H9 (cell line): ENCODE measurements at regions not wholly inside any gene's neighbourhood (a gene's known extent, or its start where the extent isn't known, plus 50 kb on each side); places are given as distances from the start of the nearest gene placed in this dataset.

ENCODE experiments used
- DNase-seq: peaks from one replicate; pipeline ENCODE4 v3.0.0-alpha.2; 2017
- H2AFZ ChIP-seq: one replicate; pipeline ENCODE4 v1.6.1; 2013; ENCODE audit warnings: mild to moderate bottlenecking, low read length, control low read depth, moderate library complexity
- H2AK5ac ChIP-seq: 2 replicates; pipeline ENCODE4 v1.6.1; 2013; ENCODE audit warnings: low read length, control low read depth, mixed read lengths; ENCODE audit not compliant: insufficient read length
- H2BK120ac ChIP-seq: one replicate; pipeline ENCODE4 v1.6.1; 2013; ENCODE audit warnings: low read depth, mild to moderate bottlenecking, low read length, control low read depth, inconsistent platforms; ENCODE audit not compliant: poor library complexity, severe bottlenecking
- H2BK12ac ChIP-seq: 2 replicates; pipeline ENCODE4 v1.6.1; 2013; ENCODE audit warnings: low read length, control low read depth, mixed read lengths, low read depth; ENCODE audit not compliant: insufficient read length
- H2BK15ac ChIP-seq: 2 replicates; pipeline ENCODE4 v1.6.1; 2013; ENCODE audit warnings: low read depth, low read length, control low read depth
- H2BK20ac ChIP-seq: one replicate; pipeline ENCODE4 v1.6.1; 2013; ENCODE audit warnings: low read depth, mild to moderate bottlenecking, low read length, control low read depth, inconsistent platforms; ENCODE audit not compliant: poor library complexity, severe bottlenecking
- H2BK5ac ChIP-seq: 2 replicates; pipeline ENCODE4 v1.6.1; 2013; ENCODE audit warnings: low read length, control low read depth, mixed read lengths; ENCODE audit not compliant: insufficient read length
- H3K14ac ChIP-seq: 2 replicates; pipeline ENCODE4 v1.6.1; 2013; ENCODE audit warnings: low read length, control low read depth; ENCODE audit not compliant: insufficient read depth
- H3K18ac ChIP-seq: 2 replicates; pipeline ENCODE4 v1.6.1; 2013; ENCODE audit warnings: low read depth, mild to moderate bottlenecking, mixed read lengths, low read length, control low read depth; ENCODE audit not compliant: insufficient read length
- H3K23ac ChIP-seq: 2 replicates; pipeline ENCODE4 v1.6.1; 2013; ENCODE audit warnings: low read length, control low read depth, mixed read lengths, low read depth; ENCODE audit not compliant: insufficient read length
- H3K23me2 ChIP-seq: 2 replicates; pipeline ENCODE4 v1.6.1; 2013; ENCODE audit warnings: low read depth, mild to moderate bottlenecking, mixed read lengths, low read length, control low read depth; ENCODE audit not compliant: insufficient read length, poor library complexity, severe bottlenecking
- H3K27ac ChIP-seq: 2 replicates; pipeline ENCODE4 v1.5.1; 2013; ENCODE audit warnings: low read length, control low read depth, mixed read lengths, low read depth; ENCODE audit not compliant: insufficient read length
- H3K27me3 ChIP-seq: 2 replicates; pipeline ENCODE4 v1.6.1; 2013; ENCODE audit warnings: low read length, control low read depth, inconsistent platforms; ENCODE audit not compliant: insufficient read depth
- H3K4ac ChIP-seq: 2 replicates; pipeline ENCODE4 v1.6.1; 2013; ENCODE audit warnings: low read depth, mild to moderate bottlenecking, control low read depth, inconsistent platforms, low read length, moderate library complexity
- H3K4me1 ChIP-seq: 2 replicates; pipeline ENCODE4 v1.6.1; 2013; ENCODE audit warnings: low read length, control low read depth, inconsistent platforms; ENCODE audit not compliant: insufficient read depth
- H3K4me2 ChIP-seq: 2 replicates; pipeline ENCODE4 v1.6.1; 2013; ENCODE audit warnings: low read length, control low read depth, mixed read lengths; ENCODE audit not compliant: insufficient read length, insufficient read depth
- H3K56ac ChIP-seq: 2 replicates; pipeline ENCODE4 v1.6.1; 2013; ENCODE audit warnings: low read depth, mild to moderate bottlenecking, mixed read lengths, low read length, control low read depth; ENCODE audit not compliant: insufficient read length
- H3K79me1 ChIP-seq: 2 replicates; pipeline ENCODE4 v1.6.1; 2013; ENCODE audit warnings: low read depth, mild to moderate bottlenecking, moderate library complexity, low read length, control low read depth, inconsistent platforms; ENCODE audit not compliant: insufficient read depth, poor library complexity, severe bottlenecking
- H3K79me2 ChIP-seq: 2 replicates; pipeline ENCODE4 v1.6.1; 2013; ENCODE audit warnings: low read length, control low read depth, inconsistent platforms; ENCODE audit not compliant: insufficient read depth
- H3K9ac ChIP-seq: 2 replicates; pipeline ENCODE4 v1.6.1; 2013; ENCODE audit warnings: low read length, control low read depth, mixed read lengths; ENCODE audit not compliant: insufficient read length; ENCODE audit errors: extremely low read depth
- H3K9me3 ChIP-seq: one replicate; pipeline ENCODE4 v1.6.1; 2013; ENCODE audit warnings: low read depth, low read length, inconsistent platforms; ENCODE audit not compliant: control insufficient read depth
- H3T11ph ChIP-seq: one replicate; pipeline ENCODE4 v1.6.1; 2013; ENCODE audit warnings: mild to moderate bottlenecking, low read length, control low read depth, inconsistent platforms
- H4K20me1 ChIP-seq: one replicate; pipeline ENCODE4 v1.6.1; 2013; ENCODE audit not compliant: control insufficient read depth, insufficient read length, insufficient read depth
- H4K5ac ChIP-seq: 2 replicates; pipeline ENCODE4 v1.6.1; 2013; ENCODE audit warnings: low read depth, mild to moderate bottlenecking, mixed read lengths, low read length, control low read depth; ENCODE audit not compliant: insufficient read length
- H4K8ac ChIP-seq: replicated peaks from 2 replicates; pipeline ENCODE4 v1.6.1; 2013; ENCODE audit warnings: low read length, control low read depth, mixed read lengths, low read depth; ENCODE audit not compliant: insufficient read length
- H4K91ac ChIP-seq: 2 replicates; pipeline ENCODE4 v1.6.1; 2013; ENCODE audit warnings: low read depth, mild to moderate bottlenecking, moderate library complexity, mixed read lengths, low read length, control low read depth; ENCODE audit not compliant: insufficient read length
- H3K27ac Mint-ChIP-seq, 3 experiments: 2 replicates in 2 of 3; 3 replicates in 1 of 3; pipeline ENCODE4 v1.8.0; 2020 to 2021; ENCODE audit warnings: mixed read lengths in 3 of 3, mild to moderate bottlenecking in 1 of 3, moderate library complexity in 1 of 3
- H3K27me3 Mint-ChIP-seq: 2 replicates; pipeline ENCODE4 v1.8.0; 2021; ENCODE audit warnings: low read depth, mild to moderate bottlenecking, moderate library complexity, mixed read lengths
- H3K36me3 Mint-ChIP-seq, 3 experiments: 2 replicates in 2 of 3; 3 replicates in 1 of 3; pipeline ENCODE4 v1.8.0; 2020 to 2021; ENCODE audit warnings: low read depth in 3 of 3, mixed read lengths in 3 of 3; ENCODE audit not compliant: insufficient read depth in 1 of 3
- H3K4me1 Mint-ChIP-seq, 2 experiments: 2 replicates each; pipeline ENCODE4 v1.8.0; 2020; ENCODE audit warnings: mixed read lengths in 2 of 2
- H3K4me3 Mint-ChIP-seq, 2 experiments: 2 replicates in 1 of 2; 3 replicates in 1 of 2; pipeline ENCODE4 v1.8.0; 2020 to 2021; ENCODE audit warnings: mild to moderate bottlenecking in 2 of 2, mixed read lengths in 2 of 2, moderate library complexity in 1 of 2
- H3K9me3 Mint-ChIP-seq, 2 experiments: 2 replicates in 1 of 2; 3 replicates in 1 of 2; pipeline ENCODE4 v1.8.0; 2020; ENCODE audit warnings: mild to moderate bottlenecking in 2 of 2, mixed read lengths in 2 of 2, moderate library complexity in 1 of 2
- WGBS: extraction: QIAGEN DNeasy Blood & Tissue Kit; methylation state at CpG from one replicate; pipeline ENCODE4 v1.1.7; 2013; ENCODE audit warnings: missing lambda C conversion rate, low lambda C conversion rate, mixed read lengths; ENCODE audit not compliant: insufficient read length; ENCODE audit errors: extremely low coverage; 5-methylcytosine and 5-hydroxymethylcytosine counted together
- TF ChIP-seq, protein P1 (sequence below): fragments of 200-600 bp; sonication (generic); conservative IDR thresholded peaks from 3 replicates; pipeline ENCODE4 v1.8.0; 2021; ENCODE audit warnings: antibody characterized with exemption, mild to moderate bottlenecking

- Mint-ChIP-seq H3K27ac (peak overlapping the region; percentile 20 to 76 (median 45); a peak in 5 of 7 replicates), H3K4me1 (peaks cover 10 to 15% of the 10 kb centered on the region in 2 experiments), H3K9me3 (no peaks in the 10 kb centered on the region), H3K36me3 (no peaks in the 10 kb centered on the region), H3K27me3 (no peaks in the 10 kb centered on the region), H3K4me3 (peak overlapping the region in 1 of 2 experiments; percentile 43; a peak in 1 of 5 replicates)
- no peak overlapping the region for H3K14ac ChIP-seq
- no peak overlapping the region for H4K8ac ChIP-seq
- H2BK12ac ChIP-seq = no peak overlapping the region
- H4K91ac ChIP-seq = no peak overlapping the region
- H3K4me1 ChIP-seq = peaks cover 5% of the 10 kb centered on the region; the same call in 1 of the 2 replicates
- DNase-seq = no peak
- no peak overlapping the region for H4K5ac ChIP-seq
- no peak overlapping the region for H2BK120ac ChIP-seq
- no CpG with 5 or more reads among the region's 2 CpGs for WGBS
- no peak overlapping the region for H3K18ac ChIP-seq
- H3K23ac ChIP-seq = no peak overlapping the region
- H2BK5ac ChIP-seq = no peak overlapping the region
- no peak overlapping the region for H3T11ph ChIP-seq
- no peak overlapping the region for H3K9ac ChIP-seq
- H3K4ac ChIP-seq = no peak overlapping the region
- H3K27ac ChIP-seq = no peak overlapping the region
- no peaks in the 10 kb centered on the region for H3K23me2 ChIP-seq
- H2AFZ ChIP-seq = no peak overlapping the region
- H3K79me2 ChIP-seq = no peaks in the 10 kb centered on the region
- no peaks in the 10 kb centered on the region for H3K9me3 ChIP-seq
- no peak overlapping the region for H3K4me2 ChIP-seq
- H4K20me1 ChIP-seq = no peaks in the 10 kb centered on the region
- TF ChIP-seq, protein P1, sequence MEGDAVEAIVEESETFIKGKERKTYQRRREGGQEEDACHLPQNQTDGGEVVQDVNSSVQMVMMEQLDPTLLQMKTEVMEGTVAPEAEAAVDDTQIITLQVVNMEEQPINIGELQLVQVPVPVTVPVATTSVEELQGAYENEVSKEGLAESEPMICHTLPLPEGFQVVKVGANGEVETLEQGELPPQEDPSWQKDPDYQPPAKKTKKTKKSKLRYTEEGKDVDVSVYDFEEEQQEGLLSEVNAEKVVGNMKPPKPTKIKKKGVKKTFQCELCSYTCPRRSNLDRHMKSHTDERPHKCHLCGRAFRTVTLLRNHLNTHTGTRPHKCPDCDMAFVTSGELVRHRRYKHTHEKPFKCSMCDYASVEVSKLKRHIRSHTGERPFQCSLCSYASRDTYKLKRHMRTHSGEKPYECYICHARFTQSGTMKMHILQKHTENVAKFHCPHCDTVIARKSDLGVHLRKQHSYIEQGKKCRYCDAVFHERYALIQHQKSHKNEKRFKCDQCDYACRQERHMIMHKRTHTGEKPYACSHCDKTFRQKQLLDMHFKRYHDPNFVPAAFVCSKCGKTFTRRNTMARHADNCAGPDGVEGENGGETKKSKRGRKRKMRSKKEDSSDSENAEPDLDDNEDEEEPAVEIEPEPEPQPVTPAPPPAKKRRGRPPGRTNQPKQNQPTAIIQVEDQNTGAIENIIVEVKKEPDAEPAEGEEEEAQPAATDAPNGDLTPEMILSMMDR = no peak
- H2BK15ac ChIP-seq = no peak overlapping the region
- no peaks in the 10 kb centered on the region for H3K79me1 ChIP-seq
- no peaks in the 10 kb centered on the region for H3K27me3 ChIP-seq
- H2AK5ac ChIP-seq = no peak overlapping the region
- H2BK20ac ChIP-seq = no peak overlapping the region
- H3K56ac ChIP-seq = no peak overlapping the region
Measured at GRCh38 chr5:167802755-167803431, 488.6 kb upstream of the WWC1 start.
